ENCODE measurements at regions not wholly inside any gene's neighbourhood (a gene's known extent, or its start where the extent isn't known, plus 50 kb on each side); places are given as distances from the start of the nearest gene placed in this dataset.
A peak's percentile ranks its signal among the peaks of the same experiment; 100 is the strongest.

- DNase-seq (ENCODE audit: low spot score): peak; percentile 92
These were observed 169.8 kb upstream of the RAI14 start for GRCh38 chr5:34486160-34486848.

DNA sequence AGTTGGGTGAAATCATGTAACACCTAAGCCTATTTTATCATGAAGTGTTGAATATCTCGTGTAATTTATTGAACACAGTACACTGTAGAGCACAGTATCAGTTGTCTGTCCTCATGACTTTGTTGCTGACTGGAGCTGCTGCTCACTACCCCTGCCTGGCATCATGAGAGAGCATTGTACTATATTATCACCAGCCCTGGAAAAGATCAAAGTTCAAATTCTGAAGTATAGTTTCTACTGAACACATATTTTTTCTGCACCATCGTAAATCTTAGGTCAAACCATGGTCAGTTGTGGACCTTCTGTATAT is 169.3 kb upstream of the RAI14 start:
- DNase-seq (ENCODE audit: low spot score): no peak

- no peak for DNase-seq (ENCODE audit: low spot score)
These were observed 168.8 kb upstream of the RAI14 start for GRCh38 chr5:34487159-34487879.

DNA sequence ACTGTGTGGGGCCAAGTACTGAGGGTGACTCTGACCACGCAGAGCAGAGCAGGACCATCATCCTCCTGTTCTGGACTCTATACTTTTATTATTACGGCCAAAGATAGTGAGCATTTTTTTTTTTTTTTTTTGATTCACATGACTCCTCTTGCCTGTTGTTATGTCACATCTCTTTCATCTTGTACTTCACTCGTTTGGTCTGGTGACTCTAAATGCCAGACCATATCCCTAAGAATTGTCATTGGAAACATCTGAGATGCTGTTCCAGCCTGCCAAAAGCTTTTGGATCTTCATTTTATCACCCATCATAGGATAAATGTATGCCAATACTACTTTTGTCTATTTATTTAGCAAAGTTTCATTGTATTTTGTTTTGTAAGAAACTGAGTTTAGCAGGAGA is 168.2 kb upstream of the RAI14 start:
- DNase-seq (ENCODE audit: low spot score): no peak

GRCh38 chr5:34488984-34489383 is 167.1 kb upstream of the RAI14 start:
- DNase-seq (ENCODE audit: low spot score): no peak

DNA sequence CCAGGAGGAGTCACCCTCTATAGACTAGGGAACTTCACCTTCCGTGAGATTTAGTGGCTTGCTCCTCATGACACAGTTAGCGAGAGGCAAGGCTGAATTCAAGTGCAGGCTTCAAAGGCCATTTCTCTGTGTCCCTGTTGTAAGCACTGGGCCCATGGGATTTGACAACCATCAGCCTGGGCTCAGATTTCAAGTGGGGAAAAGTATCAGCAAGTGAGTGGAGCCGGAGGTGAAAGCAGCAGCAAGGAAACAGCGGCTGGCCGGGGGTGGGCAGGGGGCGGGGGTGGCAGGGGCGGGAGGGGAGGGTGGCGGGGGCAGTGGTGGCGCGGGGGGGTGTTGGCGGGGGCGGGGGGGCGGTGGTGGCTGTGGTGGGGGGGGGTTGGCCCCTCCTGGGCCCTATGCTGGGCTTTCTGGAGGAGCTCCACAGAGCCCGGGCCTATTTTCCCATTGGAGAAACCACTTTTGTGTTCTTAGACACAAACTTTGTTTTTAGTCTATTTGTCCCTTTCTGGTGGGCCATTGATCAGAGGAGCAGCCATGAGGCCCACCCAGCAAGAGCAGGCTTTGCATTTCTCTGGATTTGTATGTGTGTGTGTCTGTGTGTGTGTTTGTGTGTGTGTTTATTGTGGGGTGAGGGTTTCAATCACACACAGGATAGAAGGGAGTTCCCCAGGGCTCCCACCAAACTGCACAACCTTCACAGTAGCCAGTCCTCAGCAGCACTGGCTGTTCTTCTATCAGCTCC is 165.4 kb upstream of the RAI14 start:
- no peak for DNase-seq (ENCODE audit: low spot score)

- no peak for DNase-seq (ENCODE audit: low spot score)
These were observed 164.9 kb upstream of the RAI14 start for GRCh38 chr5:34491251-34491620.

- DNase-seq (ENCODE audit: low spot score): no peak
These were observed 161.9 kb upstream of the RAI14 start for GRCh38 chr5:34494111-34494755.

GRCh38 chr5:34495178-34495577 is 160.9 kb upstream of the RAI14 start:
- no peak for DNase-seq (ENCODE audit: low spot score)

- no peak for DNase-seq (ENCODE audit: low spot score)
These were observed 159.9 kb upstream of the RAI14 start for GRCh38 chr5:34496260-34496691.

DNA sequence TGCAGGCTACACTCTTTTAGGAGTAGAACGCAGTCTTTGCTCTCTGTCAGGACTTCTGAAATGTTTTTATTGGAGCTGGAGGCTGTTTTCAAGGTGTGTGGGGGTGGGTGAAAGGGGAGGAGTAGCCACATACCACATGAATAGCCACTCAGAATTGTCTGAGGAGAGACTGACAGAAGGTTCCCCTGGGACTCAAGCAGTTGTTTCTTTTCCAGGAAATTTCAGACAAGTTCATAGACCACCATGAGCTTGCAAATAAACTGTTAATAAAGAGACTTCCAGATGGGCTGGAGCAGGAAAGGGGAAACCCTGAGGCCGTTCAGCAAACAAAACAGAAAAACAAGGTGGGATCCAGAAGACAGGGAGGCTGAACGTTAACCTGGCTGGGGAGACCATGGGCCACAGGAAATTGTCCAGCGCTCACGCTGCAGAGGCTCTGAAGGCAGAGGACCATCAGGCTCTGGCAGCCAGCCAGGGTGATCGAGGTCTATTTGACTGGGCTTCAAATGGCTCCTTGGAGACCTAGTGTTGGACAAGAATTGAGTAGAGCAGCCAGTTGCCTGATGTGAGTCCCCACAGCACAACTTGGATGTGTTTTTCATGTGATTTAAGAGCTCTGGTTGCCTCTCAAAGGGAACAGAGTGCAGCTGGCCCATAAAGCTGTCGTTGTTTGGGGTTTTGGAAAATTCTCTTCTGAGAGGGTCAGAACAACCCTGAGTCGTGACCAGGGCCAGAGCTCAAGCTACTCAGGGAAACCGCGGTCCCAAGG is 159.2 kb upstream of the RAI14 start:
- DNase-seq (ENCODE audit: low spot score): no peak

DNA sequence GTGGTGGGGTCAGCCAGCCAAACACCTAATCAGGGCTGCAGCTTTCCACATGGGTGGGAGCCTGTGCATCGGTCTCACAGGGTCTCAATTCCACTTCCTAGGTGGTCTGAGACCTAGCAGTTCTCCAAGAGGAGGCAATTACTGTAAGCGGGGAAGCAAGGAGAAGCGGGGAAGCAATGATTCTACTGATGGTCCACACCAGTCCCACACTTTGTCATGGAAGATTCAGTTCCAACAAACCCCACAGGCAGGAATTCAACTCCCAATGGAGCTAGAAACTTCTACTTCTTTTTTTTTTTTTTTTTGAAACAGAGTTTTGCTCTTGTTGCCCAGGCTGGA is 158.7 kb upstream of the RAI14 start:
- no peak for DNase-seq (ENCODE audit: low spot score)

DNA sequence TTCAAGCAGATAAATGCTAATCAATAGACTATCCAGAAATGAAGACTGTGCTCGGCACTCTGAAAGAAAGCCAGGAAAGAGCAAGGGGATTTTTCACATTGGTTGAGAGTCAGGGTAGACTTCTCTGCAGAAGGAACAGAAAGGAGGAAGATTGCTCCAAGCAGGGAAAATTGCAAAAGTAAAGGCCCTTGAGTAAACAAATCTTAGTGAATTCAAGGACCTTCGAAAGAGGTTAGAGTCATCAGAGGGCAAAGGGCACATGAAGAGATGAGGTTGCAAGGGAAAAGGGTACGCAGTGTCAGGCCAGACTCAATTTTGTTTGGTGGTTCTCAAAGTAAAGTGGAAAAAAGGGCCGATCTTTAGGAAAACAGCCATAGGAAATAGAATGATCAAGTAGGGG is 157.6 kb upstream of the RAI14 start:
- no peak for DNase-seq (ENCODE audit: low spot score)

DNA sequence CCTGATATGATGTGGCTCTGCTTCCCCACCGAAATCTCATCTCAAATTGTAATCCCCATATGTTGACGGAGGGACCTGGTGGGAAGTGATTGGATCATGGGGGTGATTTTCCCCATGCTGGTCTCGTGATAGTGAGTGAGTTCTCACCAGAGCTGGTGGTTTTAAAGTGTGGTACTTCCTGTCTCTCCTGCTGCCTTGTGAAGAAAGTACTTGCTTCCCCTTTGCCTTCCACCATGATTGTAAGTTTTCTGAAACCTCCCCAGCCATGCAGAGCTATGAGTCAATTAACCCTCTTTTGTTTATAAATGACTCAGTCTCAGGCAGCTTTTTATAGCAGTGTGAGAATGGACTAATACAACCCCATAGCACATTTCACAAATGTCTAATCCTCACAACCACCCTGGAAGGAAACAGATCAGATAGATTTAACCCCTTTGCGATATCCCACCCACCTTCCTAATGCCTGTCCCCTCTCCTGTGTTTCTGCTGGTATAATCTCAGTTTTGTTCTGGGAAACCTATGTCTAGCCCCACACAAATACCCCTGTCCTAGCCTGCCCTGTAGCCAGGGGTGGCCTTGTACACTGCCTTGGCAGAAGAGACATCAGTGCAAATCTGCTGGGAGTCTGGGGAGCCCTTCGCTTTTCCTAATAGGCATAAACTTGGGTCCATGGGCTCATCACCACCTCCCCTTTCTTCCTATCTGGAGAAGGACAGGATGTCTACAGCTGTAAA is 157.0 kb upstream of the RAI14 start:
- DNase-seq (ENCODE audit: low spot score): no peak

DNA sequence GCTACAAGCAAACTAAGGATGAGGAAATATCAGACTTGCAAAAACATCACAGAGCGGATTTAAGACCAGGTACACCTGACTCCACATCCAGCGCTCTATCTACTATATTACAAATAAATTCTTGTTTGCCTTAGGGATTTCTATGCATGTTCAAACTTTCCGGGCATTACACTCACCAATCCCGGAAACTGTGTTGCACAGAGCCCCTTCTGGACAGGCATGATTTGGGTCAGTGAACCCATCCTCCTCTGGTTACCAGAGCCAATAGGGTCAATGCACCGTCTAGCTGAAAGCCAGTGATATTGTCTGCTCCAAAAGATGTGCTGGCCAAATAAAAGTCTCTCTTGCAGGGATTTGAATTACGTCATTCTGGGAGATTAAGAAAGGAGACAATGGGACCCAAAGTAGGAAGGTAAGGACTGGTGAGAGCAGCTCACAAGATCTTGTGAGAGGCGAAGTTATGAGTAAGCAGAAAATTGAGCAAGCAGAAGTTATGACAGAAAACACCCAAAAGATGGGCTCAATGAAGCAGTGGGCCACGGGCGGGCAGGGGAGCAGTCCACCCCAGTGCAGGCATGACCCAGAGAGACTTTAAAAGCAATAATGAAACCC is 155.8 kb upstream of the RAI14 start:
- DNase-seq (ENCODE audit: low spot score): no peak

DNA sequence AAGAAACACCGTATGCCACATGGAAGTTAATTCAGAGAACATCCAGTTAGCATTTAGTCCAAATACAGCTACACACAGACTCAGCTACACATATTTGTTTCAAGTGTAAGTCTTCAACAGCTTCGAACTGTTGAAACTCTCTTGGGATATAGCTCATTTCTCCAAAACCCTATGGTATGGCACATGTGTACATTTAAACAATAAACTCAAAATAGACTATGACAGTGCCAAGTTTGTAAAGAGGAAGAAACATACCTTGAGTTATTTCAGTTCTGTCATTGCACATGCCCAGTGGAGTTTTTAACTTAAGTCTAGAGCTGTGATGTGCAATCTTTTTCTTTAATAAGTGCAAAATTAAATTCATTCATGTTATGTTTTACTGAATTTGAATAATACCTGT is 155.1 kb upstream of the RAI14 start:
- DNase-seq (ENCODE audit: low spot score): no peak

DNA sequence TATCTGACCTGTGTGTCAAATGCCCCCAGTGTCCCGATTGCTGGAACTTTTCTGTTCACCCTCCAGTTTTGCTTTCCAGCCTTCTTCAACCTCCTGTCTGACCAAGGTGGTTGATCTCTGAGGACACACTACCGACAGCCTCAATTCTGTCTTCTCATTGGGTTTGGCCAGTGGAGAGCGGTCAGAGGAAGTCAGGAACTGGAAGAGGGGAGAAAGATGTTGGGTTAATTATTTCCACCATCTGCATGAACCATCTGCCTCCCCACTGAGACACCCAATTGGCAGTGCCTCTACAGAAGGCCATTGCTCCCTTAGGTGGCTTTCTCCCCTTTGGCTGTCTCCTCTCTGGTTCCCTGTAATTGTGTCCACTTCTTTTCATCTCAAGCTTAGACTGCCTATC is 154.3 kb upstream of the RAI14 start:
- DNase-seq (ENCODE audit: low spot score): no peak

DNA sequence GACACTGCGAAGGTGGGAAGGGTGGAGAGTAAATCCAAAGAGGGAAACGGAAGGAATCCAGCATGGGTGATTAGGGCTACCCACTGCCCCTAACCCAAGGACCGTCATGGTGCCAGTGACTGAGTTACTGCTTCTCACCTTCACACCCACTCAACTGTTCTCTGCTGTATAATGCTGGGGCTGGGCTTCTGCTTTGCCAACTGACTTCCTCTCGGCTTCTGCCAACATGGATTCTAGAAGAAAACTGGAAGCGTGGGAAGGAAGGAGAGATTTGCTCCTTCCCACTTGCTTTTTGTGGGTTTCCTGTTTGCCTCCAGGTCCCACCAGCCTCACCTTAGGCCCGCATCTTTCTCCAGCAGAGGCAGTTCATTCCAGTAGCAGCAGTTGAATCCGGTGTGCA is 153.5 kb upstream of the RAI14 start:
- no peak for DNase-seq (ENCODE audit: low spot score)

GRCh38 chr5:34503379-34504253 is 152.5 kb upstream of the RAI14 start:
- peak; percentile 92 for DNase-seq (ENCODE audit: low spot score)

DNA sequence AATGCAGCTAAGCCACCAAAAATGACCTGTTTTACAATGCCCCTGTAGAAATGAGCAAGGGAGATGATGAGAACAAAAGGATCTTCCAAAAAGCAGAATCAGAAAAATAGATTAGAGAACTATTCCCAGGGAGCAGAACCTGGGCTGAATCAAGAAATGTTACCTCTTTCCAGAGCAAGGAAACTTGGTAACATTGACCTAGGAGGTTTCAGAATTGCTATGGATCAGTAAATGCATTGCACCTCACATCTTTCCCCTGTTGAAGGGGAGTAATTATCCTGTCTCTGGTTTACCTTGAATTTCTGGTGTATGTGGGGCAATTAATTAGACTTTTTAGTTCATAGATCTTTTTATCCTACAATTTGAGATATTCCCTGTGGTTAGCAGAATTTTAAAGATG is 151.2 kb upstream of the RAI14 start:
- no peak for DNase-seq (ENCODE audit: low spot score)
